GM20431 (cell line): ENCODE measurements at regions not wholly inside any gene's neighbourhood (a gene's known extent, or its start where the extent isn't known, plus 50 kb on each side); places are given as distances from the start of the nearest gene placed in this dataset.

Experiments
- in situ Hi-C: fragments of 300-500 bp; cut with MseI, MboI; formaldehyde crosslinking; loops from one replicate; pipeline ENCODE4 v1.15.0; 2020; ENCODE audit warnings: low sequenced_read_pairs; ENCODE audit not compliant: unreplicated experiment

GRCh38 chr15:69818529-69818928, 279.2 kb downstream of the TLE3 start:
- in situ Hi-C loops: no loop called here

- in situ Hi-C loops: no loop called here
Observed at GRCh38 chr15:69819371-69819770, 278.3 kb downstream of the TLE3 start.

- in situ Hi-C loops: no loop called here
Observed at GRCh38 chr15:69820819-69821218, 276.9 kb downstream of the TLE3 start.

- in situ Hi-C loops: no loop called here
Observed at GRCh38 chr15:69823223-69823907, 274.4 kb downstream of the TLE3 start.

- in situ Hi-C loops: no loop called here
Observed at GRCh38 chr15:69824075-69824876, 273.4 kb downstream of the TLE3 start.

- in situ Hi-C loops: no loop called here
Observed at GRCh38 chr15:69824877-69825406, 272.8 kb downstream of the TLE3 start.

- in situ Hi-C loops: no loop called here
Observed at GRCh38 chr15:69825941-69826818, 271.5 kb downstream of the TLE3 start.

- in situ Hi-C loops: no loop called here
Observed at GRCh38 chr15:69826819-69827175, 270.9 kb downstream of the TLE3 start.

GRCh38 chr15:69827751-69828150, 270.0 kb downstream of the TLE3 start:
- in situ Hi-C loops: no loop called here

GRCh38 chr15:69828181-69828828, 269.4 kb downstream of the TLE3 start:
- in situ Hi-C loops: no loop called here

GRCh38 chr15:69829974-69830373, 267.7 kb downstream of the TLE3 start:
- in situ Hi-C loops: no loop called here

GRCh38 chr15:69830430-69830829, 267.3 kb downstream of the TLE3 start:
- in situ Hi-C loops: no loop called here

- in situ Hi-C loops: no loop called here
Observed at GRCh38 chr15:69830876-69831275, 266.8 kb downstream of the TLE3 start.

GRCh38 chr15:69834267-69834666, 263.4 kb downstream of the TLE3 start:
- in situ Hi-C loops: no loop called here

GRCh38 chr15:69834761-69835160, 263.0 kb downstream of the TLE3 start:
- in situ Hi-C loops: no loop called here

GRCh38 chr15:69836048-69836447, 261.7 kb downstream of the TLE3 start:
- in situ Hi-C loops: no loop called here

GRCh38 chr15:69836526-69837230, 261.0 kb downstream of the TLE3 start:
- in situ Hi-C loops: no loop called here

- in situ Hi-C loops: no loop called here
Observed at GRCh38 chr15:69838338-69838737, 259.4 kb downstream of the TLE3 start.

GRCh38 chr15:69838994-69839393, 258.7 kb downstream of the TLE3 start:
- in situ Hi-C loops: no loop called here
